ENCODE measurements at regions not wholly inside any gene's neighbourhood (a gene's known extent, or its start where the extent isn't known, plus 50 kb on each side); places are given as distances from the start of the nearest gene placed in this dataset.

- in situ Hi-C loops (cut with MboI; ENCODE audit: low sequenced_read_pairs) = no loop called here
Measured at GRCh38 chr3:102102394-102102793, 253.1 kb downstream of the NFKBIZ start.

- in situ Hi-C loops (cut with MboI; ENCODE audit: low sequenced_read_pairs) = no loop called here
Measured at GRCh38 chr3:102104033-102104432, 254.7 kb downstream of the NFKBIZ start.

- in situ Hi-C loops (cut with MboI; ENCODE audit: low sequenced_read_pairs) = no loop called here
Measured at GRCh38 chr3:102105193-102105592, 255.9 kb downstream of the NFKBIZ start.

- in situ Hi-C loops (cut with MboI; ENCODE audit: low sequenced_read_pairs) = no loop called here
Measured at GRCh38 chr3:102106416-102107097, 257.2 kb downstream of the NFKBIZ start.

- in situ Hi-C loops (cut with MboI; ENCODE audit: low sequenced_read_pairs) = no loop called here
Measured at GRCh38 chr3:102112704-102113230, 263.5 kb downstream of the NFKBIZ start.

- in situ Hi-C loops (cut with MboI; ENCODE audit: low sequenced_read_pairs) = no loop called here
Measured at GRCh38 chr3:102113421-102114041, 264.2 kb downstream of the NFKBIZ start.

- in situ Hi-C loops (cut with MboI; ENCODE audit: low sequenced_read_pairs) = no loop called here
Measured at GRCh38 chr3:102114264-102114979, 265.1 kb downstream of the NFKBIZ start.

GRCh38 chr3:102122527-102122926 lies 273.2 kb downstream of the NFKBIZ start:
- in situ Hi-C loops (cut with MboI; ENCODE audit: low sequenced_read_pairs) = no loop called here

GRCh38 chr3:102123590-102124190 lies 274.4 kb downstream of the NFKBIZ start:
- in situ Hi-C loops (cut with MboI; ENCODE audit: low sequenced_read_pairs) = no loop called here

- in situ Hi-C loops (cut with MboI; ENCODE audit: low sequenced_read_pairs) = no loop called here
Measured at GRCh38 chr3:102124282-102124681, 275.0 kb downstream of the NFKBIZ start.

- in situ Hi-C loops (cut with MboI; ENCODE audit: low sequenced_read_pairs) = no loop called here
Measured at GRCh38 chr3:102124704-102125103, 275.4 kb downstream of the NFKBIZ start.

- in situ Hi-C loops (cut with MboI; ENCODE audit: low sequenced_read_pairs) = no loop called here
Measured at GRCh38 chr3:102125197-102125993, 276.1 kb downstream of the NFKBIZ start.

- in situ Hi-C loops (cut with MboI; ENCODE audit: low sequenced_read_pairs) = no loop called here
Measured at GRCh38 chr3:102125994-102126368, 276.7 kb downstream of the NFKBIZ start.

GRCh38 chr3:102129760-102130608 lies 280.7 kb downstream of the NFKBIZ start:
- in situ Hi-C loops (cut with MboI; ENCODE audit: low sequenced_read_pairs) = no loop called here

- in situ Hi-C loops (cut with MboI; ENCODE audit: low sequenced_read_pairs) = no loop called here
Measured at GRCh38 chr3:102132370-102132769, 283.1 kb downstream of the NFKBIZ start.

GRCh38 chr3:102133376-102133775 lies 284.1 kb downstream of the NFKBIZ start:
- in situ Hi-C loops (cut with MboI; ENCODE audit: low sequenced_read_pairs) = no loop called here

GRCh38 chr3:102135316-102135715 lies 286.0 kb downstream of the NFKBIZ start:
- in situ Hi-C loops (cut with MboI; ENCODE audit: low sequenced_read_pairs) = no loop called here

GRCh38 chr3:102136183-102136582 lies 286.9 kb downstream of the NFKBIZ start:
- in situ Hi-C loops (cut with MboI; ENCODE audit: low sequenced_read_pairs) = no loop called here

GRCh38 chr3:102140116-102140515 lies 290.8 kb downstream of the NFKBIZ start:
- in situ Hi-C loops (cut with MboI; ENCODE audit: low sequenced_read_pairs) = no loop called here
